ENCODE measurements at regions not wholly inside any gene's neighbourhood (a gene's known extent, or its start where the extent isn't known, plus 50 kb on each side); places are given as distances from the start of the nearest gene placed in this dataset.

GRCh38 chr4:155570661-155571060 is 96.0 kb upstream of the GUCY1A1 start:
- CTCF ChIA-PET (ENCODE audit: unreplicated experiment) = no interaction called here
- Histone ChIP-seq H3K36me3 (ENCODE audit: insufficient read depth, low read length) (no peaks in the 10 kb centered on the region), H3K79me2 (ENCODE audit: insufficient read depth, low read depth, low read length) (no peaks in the 10 kb centered on the region), H3K4me1 (ENCODE audit: insufficient read depth, low read length, poor library complexity, severe bottlenecking) (no peaks in the 10 kb centered on the region), H4K20me1 (ENCODE audit: insufficient read depth, low read length) (no peaks in the 10 kb centered on the region; the same call in 1 of the 2 replicates), H2AFZ (ENCODE audit: low read length) (no peak overlapping the region), H3K9me2 (ENCODE audit: insufficient read depth, low read length) (no peaks in the 10 kb centered on the region), H3K9me3 (ENCODE audit: low read length) (no peaks in the 10 kb centered on the region), H3K4me2 (ENCODE audit: low read length) (no peak overlapping the region), H3K4me3 (ENCODE audit: low read depth, low read length, poor library complexity, severe bottlenecking) (no peak overlapping the region), H3K27ac (ENCODE audit: low read depth, low read length, poor library complexity, severe bottlenecking) (no peak overlapping the region)
- no TSS peak for BruUV-seq (replicated peaks)
- DNase-seq (ENCODE audit: low spot score) = no peak
- POLR2A ChIA-PET = no interaction called here
- TF ChIP-seq EZH2phosphoT487 (IDR thresholded peaks at IDR 0.05; ENCODE audit: borderline replicate concordance, low read depth, low read length) = no peak
- TF ChIP-seq, protein P1, sequence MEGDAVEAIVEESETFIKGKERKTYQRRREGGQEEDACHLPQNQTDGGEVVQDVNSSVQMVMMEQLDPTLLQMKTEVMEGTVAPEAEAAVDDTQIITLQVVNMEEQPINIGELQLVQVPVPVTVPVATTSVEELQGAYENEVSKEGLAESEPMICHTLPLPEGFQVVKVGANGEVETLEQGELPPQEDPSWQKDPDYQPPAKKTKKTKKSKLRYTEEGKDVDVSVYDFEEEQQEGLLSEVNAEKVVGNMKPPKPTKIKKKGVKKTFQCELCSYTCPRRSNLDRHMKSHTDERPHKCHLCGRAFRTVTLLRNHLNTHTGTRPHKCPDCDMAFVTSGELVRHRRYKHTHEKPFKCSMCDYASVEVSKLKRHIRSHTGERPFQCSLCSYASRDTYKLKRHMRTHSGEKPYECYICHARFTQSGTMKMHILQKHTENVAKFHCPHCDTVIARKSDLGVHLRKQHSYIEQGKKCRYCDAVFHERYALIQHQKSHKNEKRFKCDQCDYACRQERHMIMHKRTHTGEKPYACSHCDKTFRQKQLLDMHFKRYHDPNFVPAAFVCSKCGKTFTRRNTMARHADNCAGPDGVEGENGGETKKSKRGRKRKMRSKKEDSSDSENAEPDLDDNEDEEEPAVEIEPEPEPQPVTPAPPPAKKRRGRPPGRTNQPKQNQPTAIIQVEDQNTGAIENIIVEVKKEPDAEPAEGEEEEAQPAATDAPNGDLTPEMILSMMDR (conservative IDR thresholded peaks at IDR 0.05; ENCODE audit: low read length) = no peak
- intact Hi-C loops (cut with micrococcal nuclease; ENCODE audit: unreplicated experiment) = no loop called here

DNA sequence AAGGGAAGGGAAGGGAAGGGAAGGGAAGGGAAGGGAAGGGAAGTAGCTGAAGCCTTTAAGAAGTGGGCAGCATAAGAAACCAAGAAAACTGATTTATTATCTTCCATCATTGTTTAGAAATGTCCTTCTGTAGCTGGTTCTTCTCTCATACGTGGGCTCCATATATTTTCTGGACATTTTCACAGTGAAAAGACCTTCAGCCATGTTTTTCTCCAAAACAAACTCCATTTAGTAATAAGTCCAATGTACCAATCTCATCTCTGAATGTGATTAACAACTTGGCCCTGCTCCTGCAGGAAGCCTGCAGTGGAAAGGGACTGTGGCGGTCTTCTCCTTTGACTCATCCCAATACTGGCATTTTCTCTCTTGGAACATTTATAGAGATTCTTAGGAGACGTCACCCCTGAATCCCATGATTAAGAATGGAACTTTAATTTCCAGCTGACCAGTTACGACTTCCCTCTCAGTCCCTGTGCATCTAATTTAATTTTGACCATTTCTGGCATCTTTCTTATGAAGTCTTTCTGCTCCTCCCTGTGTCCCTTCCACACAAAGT is 96.6 kb upstream of the GUCY1A1 start:
- H3K4me1 ChIP-seq (ENCODE audit: insufficient read depth, low read length, poor library complexity, severe bottlenecking) = no peaks in the 10 kb centered on the region
- CTCF ChIA-PET (ENCODE audit: unreplicated experiment) = no interaction called here
- intact Hi-C loops (cut with micrococcal nuclease; ENCODE audit: unreplicated experiment) = no loop called here

GRCh38 chr4:155569471-155569870 is 97.2 kb upstream of the GUCY1A1 start:
- no peak overlapping the region for H3K4me2 ChIP-seq (ENCODE audit: low read length)
- no TSS peak for BruUV-seq (replicated peaks)
- H3K9me3 ChIP-seq (ENCODE audit: low read length) = no peaks in the 10 kb centered on the region
- H3K79me2 ChIP-seq (ENCODE audit: insufficient read depth, low read depth, low read length) = no peaks in the 10 kb centered on the region
- no peaks in the 10 kb centered on the region for H3K9me2 ChIP-seq (ENCODE audit: insufficient read depth, low read length)
- intact Hi-C loops (cut with micrococcal nuclease; ENCODE audit: unreplicated experiment) = no loop called here
- DNase-seq (ENCODE audit: low spot score) = no peak
- ChIA-PET POLR2A (interaction anchor here (0.7 kb wide), 1 partner anchor 214 kb away, joined by 3 read pairs; no protein-coding TSS in a partner anchor), CTCF (ENCODE audit: unreplicated experiment) (no interaction called here)
- no peak overlapping the region for H3K4me3 ChIP-seq (ENCODE audit: low read depth, low read length, poor library complexity, severe bottlenecking)
- H2AFZ ChIP-seq (ENCODE audit: low read length) = no peak overlapping the region
- H3K27ac ChIP-seq (ENCODE audit: low read depth, low read length, poor library complexity, severe bottlenecking) = no peak overlapping the region
- H4K20me1 ChIP-seq (ENCODE audit: insufficient read depth, low read length) = no peaks in the 10 kb centered on the region; the same call in 1 of the 2 replicates
- H3K4me1 ChIP-seq (ENCODE audit: insufficient read depth, low read length, poor library complexity, severe bottlenecking) = no peaks in the 10 kb centered on the region
- TF ChIP-seq, protein P1 (conservative IDR thresholded peaks at IDR 0.05; ENCODE audit: low read length) = no peak
- TF ChIP-seq EZH2phosphoT487 (IDR thresholded peaks at IDR 0.05; ENCODE audit: borderline replicate concordance, low read depth, low read length) = no peak
- H3K36me3 ChIP-seq (ENCODE audit: insufficient read depth, low read length) = no peaks in the 10 kb centered on the region

More for the DNA sequence above, 96.6 kb upstream of the GUCY1A1 start:
- H3K9me2 ChIP-seq (ENCODE audit: insufficient read depth, low read length) = no peaks in the 10 kb centered on the region
- H3K4me2 ChIP-seq (ENCODE audit: low read length) = no peak overlapping the region
- no peak overlapping the region for H3K27ac ChIP-seq (ENCODE audit: low read depth, low read length, poor library complexity, severe bottlenecking)
- H3K79me2 ChIP-seq (ENCODE audit: insufficient read depth, low read depth, low read length) = no peaks in the 10 kb centered on the region
- TF ChIP-seq, protein P1 (conservative IDR thresholded peaks at IDR 0.05; ENCODE audit: low read length) = no peak
- H2AFZ ChIP-seq (ENCODE audit: low read length) = no peak overlapping the region
- no peaks in the 10 kb centered on the region for H3K36me3 ChIP-seq (ENCODE audit: insufficient read depth, low read length)
- H4K20me1 ChIP-seq (ENCODE audit: insufficient read depth, low read length) = no peaks in the 10 kb centered on the region; the same call in 1 of the 2 replicates
- BruUV-seq (replicated peaks) = no TSS peak
- no peak for DNase-seq (ENCODE audit: low spot score)
- H3K4me3 ChIP-seq (ENCODE audit: low read depth, low read length, poor library complexity, severe bottlenecking) = no peak overlapping the region
- POLR2A ChIA-PET = interaction anchor here (0.7 kb wide), 1 partner anchor 213 kb away, joined by 3 read pairs; no protein-coding TSS in a partner anchor
- H3K9me3 ChIP-seq (ENCODE audit: low read length) = no peaks in the 10 kb centered on the region

Data from OCI-LY7 (cell line).